KG1 (cell line): ENCODE measurements at regions not wholly inside any gene's neighbourhood (a gene's known extent, or its start where the extent isn't known, plus 50 kb on each side); places are given as distances from the start of the nearest gene placed in this dataset.
"Not testable (repeated sequence)": the region's sequence is repeated elsewhere in the genome, so short reads cannot be mapped to it uniquely, and the experiment has no call there.

Experiments used
- DNase-seq: peaks from one replicate; lab custom pipeline; 2025; lab: John Stamatoyannopoulos, UW

DNA sequence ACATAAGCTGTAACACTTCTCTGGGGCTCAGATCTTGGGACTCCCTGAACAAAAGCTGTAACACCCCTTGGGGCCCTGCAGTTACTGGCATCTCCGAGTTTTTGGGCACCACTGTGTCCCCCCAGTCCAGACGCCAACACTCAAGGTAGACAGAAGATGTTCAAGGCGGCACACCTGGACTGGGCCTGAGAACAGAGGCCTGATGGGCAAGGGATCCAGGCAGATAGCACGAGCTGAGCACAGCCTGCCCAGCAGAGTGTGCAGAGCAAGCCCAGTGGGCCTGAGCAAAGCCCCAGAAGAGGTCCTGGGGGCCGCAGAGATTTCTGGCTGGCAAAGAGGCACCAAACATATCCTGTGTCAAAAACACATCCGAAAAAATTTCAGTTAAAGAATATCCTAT is 1163.3 kb upstream of the PRR20A start:
- no peak for DNase-seq

DNA sequence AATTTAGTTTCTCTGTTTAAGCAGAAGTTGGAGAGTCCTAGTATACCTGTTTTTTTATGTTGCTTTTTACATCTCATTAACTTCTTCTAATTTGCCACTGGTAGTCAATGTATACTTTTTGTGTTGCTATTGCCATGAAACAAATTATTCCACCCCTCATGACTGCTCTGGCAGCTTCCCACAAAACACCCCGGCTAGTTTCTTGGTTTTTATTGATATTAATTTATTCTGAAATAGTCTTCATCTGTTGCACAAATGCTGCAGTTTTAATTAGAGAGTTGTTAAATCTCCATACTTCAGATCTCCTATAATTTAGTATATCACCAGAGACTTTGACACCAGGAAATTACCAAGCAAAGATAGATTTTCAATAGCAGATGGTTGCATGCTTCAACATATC is 1159.3 kb upstream of the PRR20A start:
- DNase-seq, result no peak

DNA sequence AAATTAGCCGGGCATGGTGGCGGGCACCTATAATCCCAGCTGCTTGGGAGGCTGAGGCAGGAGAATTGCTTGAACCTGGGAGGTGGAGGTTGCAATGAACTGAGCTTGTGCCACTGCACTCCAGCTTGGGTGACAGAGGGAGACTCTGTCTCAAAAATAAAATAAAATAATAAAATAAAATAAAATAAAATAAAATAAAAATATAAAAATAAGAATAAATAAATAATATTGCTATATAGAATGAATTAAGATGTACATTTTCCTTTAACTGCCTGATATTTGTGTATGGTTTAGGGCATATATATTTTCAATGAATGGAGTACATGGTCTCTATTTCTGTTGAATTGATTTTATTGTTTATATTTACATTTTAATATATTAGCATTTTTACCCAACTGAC is 1156.7 kb upstream of the PRR20A start:
- DNase-seq, result not testable (repeated sequence)

DNA sequence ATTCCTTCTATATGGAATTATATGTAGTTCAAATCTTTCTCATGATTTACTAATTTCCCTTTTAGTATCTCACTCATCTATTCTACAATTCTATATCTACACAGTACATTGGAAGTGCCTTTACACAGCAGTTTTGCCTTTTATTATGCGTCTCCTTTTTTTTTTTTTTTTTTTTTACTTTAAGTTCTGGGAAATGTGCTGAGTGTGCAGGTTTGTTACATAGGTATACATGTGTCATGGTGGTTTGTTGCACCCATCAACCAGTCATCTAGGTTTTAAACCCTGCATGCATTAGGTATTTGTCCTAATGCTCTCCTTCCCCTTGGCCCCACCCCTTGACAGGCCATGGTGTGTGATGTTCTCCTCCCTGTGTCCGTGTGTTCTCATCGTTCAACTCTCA is 1150.1 kb upstream of the PRR20A start:
- DNase-seq, result no peak

DNA sequence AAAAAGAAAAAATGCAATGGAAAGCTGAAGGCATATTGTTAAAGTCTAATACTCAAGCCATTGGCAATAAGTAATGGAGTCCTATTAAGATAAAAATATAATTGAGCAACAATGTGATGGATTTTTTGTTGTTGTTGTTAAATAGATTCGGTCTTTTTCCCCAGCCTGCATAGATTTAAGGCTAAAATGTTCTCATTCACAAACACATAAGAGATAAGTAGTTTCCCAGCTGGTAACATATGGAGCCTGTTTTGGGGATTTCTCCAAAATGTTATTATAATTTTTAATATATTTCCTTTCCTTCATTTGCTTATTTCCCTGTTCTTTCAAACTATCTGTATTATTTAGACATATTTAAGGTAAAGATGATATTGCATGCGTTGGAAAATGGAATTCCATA is 1149.1 kb upstream of the PRR20A start:
- DNase-seq, result no peak

DNA sequence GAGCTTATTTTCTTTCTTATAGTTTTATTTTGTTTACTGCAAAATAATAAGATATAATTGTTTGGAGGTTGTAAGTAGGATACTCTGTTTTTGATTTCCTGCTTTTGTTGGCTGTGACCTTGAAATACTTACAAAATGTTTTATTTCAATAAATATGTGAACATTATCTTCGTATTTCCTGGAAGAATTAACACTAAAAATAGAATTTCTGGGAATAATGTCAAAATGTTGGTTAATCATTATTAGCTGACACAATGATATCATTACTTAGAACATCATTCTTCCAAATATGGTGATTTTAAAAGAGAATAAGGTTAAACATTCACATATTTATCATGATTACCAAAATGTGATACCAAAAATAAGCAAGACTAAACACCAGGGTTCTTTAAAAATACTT is 1148.6 kb upstream of the PRR20A start:
- DNase-seq, result no peak

DNA sequence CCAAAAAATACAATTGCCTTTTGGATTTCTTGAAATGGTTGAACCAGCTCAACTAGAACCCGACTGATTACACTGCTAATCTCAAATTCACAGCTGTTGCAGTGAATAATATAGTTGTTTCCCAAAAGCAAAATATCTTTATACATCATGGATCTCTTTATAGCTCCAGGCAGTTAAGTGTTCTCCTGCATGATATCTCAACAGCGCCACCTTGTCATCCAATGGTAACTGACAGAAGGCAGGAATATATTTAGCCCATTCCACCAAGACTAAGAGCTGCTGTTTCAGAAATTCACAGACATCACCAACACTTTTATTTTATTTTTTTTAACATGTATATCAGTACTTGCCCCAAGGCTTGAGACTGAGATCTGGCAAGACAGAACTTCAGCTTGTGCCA is 1141.0 kb upstream of the PRR20A start:
- DNase-seq, result no peak

DNA sequence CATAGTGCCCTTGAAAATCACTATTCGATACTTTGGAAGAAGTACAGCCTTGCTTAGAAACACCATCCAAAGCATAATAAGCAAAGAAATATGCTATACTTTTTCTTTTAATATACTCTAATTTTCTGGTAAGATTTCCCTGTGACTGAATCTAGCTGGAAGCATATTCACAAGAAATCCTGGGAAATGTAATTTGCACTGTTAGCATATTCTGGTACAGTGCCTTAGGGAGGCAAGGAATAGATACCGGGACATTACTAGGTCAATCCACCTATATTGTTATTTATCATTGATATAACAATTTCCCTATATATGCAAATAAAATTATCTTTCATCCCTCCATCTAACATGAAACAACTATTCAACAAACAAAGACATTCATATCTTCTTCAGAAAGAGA is 1131.3 kb upstream of the PRR20A start:
- no peak for DNase-seq

DNA sequence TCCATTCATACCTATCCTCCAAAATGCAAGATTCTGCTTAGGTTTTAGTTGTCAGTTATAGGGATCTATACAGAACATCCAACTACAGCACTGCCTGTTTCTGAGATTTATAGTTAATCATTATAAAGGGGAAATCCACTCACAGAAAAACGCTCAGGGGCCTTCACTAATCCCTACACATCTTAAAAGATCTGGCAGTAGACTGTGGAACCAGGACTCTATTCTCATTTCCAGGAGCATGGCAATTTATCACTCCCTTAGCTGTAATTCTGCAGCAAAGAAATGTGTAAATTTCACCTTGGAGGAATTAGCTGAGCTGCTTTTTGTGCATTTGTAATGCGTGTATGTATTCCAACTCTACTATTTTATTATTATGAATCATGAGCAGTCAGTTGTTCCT is 1128.1 kb upstream of the PRR20A start:
- no peak for DNase-seq

DNA sequence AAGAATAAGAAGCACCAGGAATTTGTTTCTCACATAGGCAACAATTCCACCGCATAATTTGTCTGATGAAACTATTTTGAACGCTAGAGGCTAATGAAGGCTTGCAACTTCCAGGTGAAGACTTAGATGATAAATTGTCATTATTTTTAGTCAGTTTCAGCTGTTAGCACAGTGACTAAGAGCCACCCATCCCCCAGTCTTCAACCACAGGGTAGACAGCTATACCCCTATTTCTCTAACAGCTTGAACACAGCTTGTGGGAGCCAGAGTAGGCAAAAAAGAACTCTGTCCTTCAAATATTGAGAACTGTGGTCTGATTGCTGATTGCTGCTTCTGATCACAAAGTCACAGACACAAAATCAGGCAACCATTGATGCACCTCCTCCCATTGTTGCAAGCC is 1124.8 kb upstream of the PRR20A start:
- DNase-seq, result no peak

DNA sequence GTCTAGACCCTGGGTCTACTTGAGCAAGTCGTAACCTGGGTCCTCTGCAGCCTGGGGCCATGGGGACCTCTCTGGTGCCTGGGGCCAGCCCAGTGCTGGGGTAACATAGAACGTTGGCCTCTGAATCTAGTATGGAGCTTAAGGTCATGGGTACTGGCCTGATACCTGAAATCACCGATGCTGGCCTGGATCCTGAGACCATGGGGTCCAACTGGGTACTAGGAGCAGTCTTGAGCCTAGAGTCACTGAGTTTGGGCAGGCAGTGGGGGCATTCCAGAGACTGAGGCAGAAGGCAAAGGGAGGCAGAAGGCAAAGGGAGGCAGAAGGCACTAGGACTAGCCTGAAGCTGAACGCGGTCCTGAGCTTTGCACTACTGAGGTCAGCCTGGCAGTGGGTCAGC is 1121.1 kb upstream of the PRR20A start:
- no peak for DNase-seq

DNA sequence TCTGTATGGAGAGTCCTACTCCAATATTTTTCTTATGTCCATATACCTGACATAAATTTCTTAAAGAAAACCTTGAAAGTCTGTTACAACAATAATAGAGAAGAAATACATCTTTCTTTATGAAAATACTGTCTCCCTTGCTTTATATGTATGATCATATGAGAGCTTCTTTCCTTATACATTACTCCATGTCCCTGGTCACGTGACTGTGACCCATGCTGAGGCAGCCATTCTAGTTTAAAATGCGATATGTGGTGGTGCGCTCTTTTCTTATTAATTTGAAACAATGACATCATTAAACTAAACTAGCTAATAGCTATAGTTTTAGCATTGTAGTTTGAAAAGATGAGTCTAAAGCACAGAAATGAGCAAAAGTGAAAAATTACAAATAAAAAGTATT is 1120.3 kb upstream of the PRR20A start:
- no peak for DNase-seq

DNA sequence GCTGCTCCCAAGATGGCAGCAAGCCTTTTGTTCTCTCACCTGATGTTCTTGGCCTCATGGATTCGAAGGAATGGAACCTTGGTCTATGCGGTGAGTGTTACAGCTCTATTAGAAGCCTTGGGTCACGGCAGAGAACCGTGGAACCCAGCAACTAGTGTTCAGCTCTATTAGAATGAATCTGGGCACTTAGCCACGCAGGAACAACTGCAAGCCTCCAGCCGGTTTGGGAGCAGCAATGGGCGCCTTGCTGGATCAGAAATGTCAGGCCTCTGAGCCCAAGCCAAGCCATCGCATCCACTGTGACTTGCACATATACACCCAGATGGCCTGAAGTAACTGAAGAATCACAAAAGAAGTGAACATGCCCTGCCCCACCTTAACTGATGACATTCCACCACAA is 1100.7 kb upstream of the PRR20A start:
- DNase-seq, result no peak

DNA sequence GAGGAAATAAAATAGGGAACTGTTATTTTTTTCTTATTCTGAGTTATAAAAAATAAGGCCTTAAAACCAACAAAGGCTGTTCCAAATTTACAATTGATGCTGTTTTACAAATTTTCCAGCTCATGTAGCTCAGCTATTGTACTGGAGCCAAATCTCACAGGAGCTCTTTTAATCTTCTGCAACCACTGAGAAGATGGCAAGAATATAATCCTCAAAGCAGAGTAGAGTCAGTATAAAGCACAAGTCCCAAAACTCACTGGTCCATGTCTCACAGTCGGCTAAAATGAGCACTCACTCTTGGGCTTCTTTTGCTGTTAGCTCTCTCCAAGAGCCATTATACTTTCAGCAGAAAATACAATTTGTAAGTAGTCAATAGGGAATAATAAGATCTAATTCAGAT is 1074.4 kb upstream of the PRR20A start:
- no peak for DNase-seq

DNA sequence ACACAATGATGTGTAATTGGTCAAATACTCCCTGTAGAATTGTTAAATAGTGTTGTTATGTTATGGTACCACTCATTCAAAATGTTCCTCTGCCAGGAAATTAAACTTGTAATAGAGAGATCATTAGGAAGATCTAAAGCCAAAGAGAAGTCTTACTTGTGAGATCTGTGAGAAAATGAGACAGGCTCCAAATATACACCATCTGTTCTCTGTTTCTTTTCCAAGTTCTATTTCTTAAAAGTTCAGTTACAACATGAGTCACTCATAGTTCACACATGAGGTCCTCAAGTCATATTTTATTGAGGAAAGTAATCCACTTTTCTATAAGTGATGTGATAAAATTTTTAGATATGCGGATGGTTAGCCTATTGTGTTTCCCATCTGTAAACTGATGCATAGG is 1038.1 kb upstream of the PRR20A start:
- no peak for DNase-seq

DNA sequence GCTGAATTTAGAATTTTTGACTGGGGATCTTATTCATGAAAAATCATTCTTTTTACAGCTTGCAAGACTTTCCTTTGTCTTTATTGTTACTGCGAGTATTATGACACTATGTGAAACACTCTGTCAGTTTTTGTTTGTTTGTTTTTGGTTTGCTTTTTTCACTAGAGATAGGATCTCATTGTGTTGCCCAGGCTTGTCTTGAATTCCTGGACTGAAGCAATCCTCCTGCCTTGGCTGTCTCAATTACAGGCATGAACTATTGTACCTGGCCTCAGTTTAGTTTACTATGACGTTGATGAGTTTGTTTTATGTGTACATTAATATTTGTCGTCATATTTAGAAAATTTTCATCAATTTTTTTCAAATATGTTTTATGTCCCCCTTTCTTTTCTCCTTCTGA is 1030.0 kb upstream of the PRR20A start:
- no peak for DNase-seq

DNA sequence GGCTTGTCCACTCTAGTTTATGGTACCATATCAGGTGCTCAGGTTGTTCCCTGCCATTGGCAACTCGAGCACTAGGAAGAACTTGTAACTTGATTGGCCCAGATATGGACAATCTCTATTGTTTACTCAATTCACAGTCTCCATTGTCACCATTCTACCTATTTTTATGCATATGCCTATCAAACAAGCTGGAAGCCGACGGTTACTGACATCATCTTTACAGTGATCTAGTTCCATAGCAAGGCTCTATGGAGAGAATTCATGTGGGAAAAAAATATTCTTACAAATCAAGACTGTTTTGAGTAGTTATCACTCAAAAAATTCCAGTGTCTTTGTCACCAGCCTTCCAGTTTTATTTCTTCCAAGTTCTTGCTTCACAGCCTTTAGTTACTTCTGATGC is 1006.2 kb upstream of the PRR20A start:
- DNase-seq, result no peak

DNA sequence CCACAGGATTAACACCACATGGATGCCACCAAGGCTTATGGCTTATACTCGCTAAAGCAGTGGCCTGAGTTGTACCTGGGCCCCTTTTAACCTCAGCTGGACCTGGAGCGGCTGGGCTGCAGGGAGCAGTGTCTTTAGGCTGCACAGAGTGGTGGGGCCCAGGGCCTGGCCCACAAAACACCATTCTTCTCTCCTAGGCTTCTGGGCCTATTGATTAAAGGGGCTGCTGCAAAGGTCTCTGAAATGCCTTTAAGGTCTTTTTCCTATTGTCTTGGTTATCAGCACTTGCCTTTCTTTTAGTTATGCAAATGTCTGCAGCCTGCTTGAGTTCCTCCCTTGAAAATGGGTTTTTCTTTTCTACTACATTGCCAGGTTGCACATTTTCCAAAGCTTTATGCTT is 973.9 kb upstream of the PRR20A start:
- no peak for DNase-seq

DNA sequence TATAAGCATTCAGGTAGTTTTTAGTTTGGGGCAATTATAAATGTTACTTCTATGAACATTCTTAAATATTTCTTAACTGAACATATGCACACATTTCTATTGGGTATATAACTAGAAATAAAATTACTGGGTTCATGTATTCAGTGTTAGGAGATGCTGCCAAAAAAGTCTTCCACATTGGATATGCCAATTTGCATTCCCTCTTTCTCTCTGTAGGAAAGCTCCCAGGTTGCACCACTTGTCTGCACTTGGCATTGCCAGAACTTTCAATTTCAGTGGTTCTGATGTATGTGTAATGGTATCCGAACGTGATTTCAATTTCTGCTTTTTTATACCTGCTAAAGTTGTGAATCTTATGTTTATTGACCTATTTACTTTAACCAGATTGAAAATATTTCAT is 972.1 kb upstream of the PRR20A start:
- no peak for DNase-seq

DNA sequence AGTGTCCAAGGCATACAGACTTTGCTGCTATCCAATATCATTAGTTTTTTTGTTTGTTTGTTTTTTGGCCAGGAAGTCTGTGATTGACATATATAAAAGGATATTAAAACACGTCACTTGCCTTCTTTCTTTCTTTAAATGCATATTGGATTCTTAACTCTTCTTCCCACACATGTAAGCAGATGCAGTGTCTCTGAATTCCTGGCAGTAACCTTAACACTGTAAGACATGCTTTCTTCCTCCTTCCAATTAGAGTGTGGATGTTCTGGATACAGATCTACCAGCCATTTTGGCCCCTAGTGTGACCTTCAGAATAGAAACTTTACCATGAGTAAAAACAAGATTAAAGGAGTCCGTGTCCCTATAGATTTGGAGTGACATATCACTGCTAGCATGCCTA is 967.4 kb upstream of the PRR20A start:
- DNase-seq, result no peak

DNA sequence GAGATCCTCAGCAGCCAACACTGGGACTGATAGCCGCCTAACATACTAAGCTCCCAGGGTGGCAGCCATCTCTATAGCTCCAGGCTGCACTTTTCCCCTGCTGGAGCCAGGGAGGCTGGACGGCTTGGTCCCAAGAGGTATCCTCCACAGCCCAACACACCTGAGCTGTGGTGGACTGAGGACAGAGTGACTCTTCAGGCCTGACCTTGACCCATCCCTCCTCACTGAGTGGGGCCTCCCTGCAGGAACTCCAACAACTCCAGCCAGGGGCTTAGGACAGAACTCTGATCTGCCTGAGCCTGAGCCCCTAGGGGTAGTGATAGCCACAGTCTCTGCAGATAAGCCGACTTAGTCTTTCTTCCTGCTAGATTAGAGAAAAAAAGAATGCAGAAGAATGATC is 958.1 kb upstream of the PRR20A start:
- no peak for DNase-seq

DNA sequence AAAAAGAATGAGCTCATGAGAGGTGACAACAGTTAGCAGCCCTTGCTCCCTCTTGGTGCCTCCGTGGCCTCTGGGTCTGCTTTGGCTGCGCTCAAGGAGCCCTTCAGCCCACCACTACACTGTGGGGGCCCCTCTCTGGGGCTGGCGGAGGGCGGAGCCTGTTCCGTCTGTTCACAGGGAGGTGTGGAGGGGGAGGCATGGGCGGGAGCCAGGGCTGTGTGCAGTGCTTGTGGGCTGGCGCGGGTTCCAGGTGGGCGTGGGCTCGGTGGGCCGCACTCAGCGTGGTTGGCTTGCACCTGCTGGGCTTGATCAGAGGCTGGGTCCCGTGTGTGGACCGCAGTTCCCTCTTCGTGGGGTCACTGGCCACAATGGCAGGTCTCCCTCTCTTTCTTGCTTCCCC is 953.4 kb upstream of the PRR20A start:
- no peak for DNase-seq

DNA sequence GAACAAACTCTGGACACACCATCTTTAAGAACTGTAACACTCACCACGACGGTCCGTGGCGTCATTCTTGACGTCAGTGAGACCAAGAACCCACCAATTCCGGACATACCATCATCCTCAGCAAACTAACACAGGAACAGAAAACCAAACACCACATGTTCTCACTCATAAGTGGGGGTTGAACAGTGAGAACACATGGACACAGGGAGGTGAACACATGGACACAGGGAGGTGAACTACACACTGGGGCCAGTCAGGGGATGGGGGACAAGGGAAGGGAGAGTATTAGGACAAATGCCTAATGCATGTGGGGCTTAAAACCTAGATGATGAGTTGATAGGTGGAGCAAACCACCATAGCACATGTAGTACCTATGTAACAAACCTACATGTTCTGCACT is 952.1 kb upstream of the PRR20A start:
- not testable (repeated sequence) for DNase-seq

DNA sequence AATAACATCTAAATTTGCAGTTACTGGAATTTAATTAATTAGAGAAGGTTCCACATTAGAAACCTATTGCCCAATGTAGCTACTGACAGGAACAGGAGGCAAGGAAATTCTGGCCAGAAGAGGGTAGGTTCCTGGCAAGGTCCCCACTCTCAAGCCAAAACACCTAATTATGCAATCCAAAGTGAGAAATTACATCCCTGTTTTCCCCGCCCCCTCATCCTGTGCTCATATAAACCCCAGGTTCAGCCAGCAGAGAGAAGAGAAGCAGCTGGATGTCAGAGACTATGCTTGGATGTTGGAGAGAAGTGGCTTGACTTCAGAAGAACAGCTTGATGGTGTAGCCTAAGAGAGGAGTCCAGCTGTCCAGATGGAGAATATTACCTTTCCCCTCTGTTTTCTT is 951.3 kb upstream of the PRR20A start:
- no peak for DNase-seq

DNA sequence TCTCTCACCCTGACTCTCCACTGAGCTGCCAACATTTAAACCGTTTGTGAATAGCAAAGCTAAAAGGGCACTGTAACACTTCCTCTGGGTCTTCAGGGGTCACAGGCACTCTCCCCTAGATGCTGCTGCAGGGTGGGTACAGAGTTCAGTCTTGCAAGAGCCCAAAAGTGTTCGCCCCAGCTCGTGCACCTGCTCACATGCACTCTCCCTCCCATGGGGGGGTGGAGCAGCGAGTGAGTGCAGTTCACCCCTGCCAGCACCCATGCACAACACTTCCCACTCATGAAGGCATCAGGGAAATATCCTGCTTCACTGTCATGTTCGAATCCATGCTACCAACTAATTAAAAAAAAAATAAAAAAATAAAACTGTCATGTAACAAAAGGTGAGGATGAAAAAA is 950.7 kb upstream of the PRR20A start:
- no peak for DNase-seq
